ENCODE measurements at regions not wholly inside any gene's neighbourhood (a gene's known extent, or its start where the extent isn't known, plus 50 kb on each side); places are given as distances from the start of the nearest gene placed in this dataset.
A peak's percentile ranks its signal among the peaks of the same experiment; 100 is the strongest.

GRCh38 chr18:76626991-76627390 is 131.9 kb upstream of the ZNF516 start:
- DNase-seq (ENCODE audit: low read depth) (no peak), FAIRE-seq (no peak)
- Histone ChIP-seq H3K36me3 (ENCODE audit: control insufficient read depth, insufficient read depth, low read length) (no peaks in the 10 kb centered on the region), H3K27me3 (ENCODE audit: control insufficient read depth, insufficient read depth, low read length) (no peaks in the 10 kb centered on the region), H3K4me3 (ENCODE audit: low read depth, low read length) (no peak overlapping the region)
- no peak for TF ChIP-seq CTCF (IDR thresholded peaks at IDR 0.05; ENCODE audit: insufficient read depth, low read length, severe bottlenecking)

DNA sequence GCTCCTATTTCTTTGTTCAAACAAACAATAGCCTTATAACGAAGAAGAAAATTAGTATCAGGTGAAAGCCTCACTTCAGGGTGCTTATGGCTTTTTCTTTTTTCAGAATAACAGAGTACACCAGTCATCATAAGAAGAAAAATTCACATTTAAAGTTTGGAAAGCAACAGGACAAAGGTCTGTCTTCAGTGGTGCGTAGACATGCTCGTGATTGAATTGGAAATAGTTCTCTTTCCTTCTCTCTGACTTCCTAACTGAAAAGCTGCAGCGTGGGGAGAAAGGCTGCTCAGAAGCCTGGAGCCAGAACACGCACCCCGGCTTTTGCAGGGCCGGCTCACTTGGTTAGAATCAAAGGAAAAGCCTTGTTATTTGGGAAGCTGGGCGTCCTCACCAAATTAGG is 127.6 kb upstream of the ZNF516 start:
- Histone ChIP-seq H3K4me3 (ENCODE audit: low read depth, low read length) (no peak overlapping the region), H3K27me3 (ENCODE audit: control insufficient read depth, insufficient read depth, low read length) (no peaks in the 10 kb centered on the region), H3K36me3 (ENCODE audit: control insufficient read depth, insufficient read depth, low read length) (no peaks in the 10 kb centered on the region)
- DNase-seq (ENCODE audit: low read depth) (no peak), FAIRE-seq (no peak)
- no peak for TF ChIP-seq CTCF (IDR thresholded peaks at IDR 0.05; ENCODE audit: insufficient read depth, low read length, severe bottlenecking)

DNA sequence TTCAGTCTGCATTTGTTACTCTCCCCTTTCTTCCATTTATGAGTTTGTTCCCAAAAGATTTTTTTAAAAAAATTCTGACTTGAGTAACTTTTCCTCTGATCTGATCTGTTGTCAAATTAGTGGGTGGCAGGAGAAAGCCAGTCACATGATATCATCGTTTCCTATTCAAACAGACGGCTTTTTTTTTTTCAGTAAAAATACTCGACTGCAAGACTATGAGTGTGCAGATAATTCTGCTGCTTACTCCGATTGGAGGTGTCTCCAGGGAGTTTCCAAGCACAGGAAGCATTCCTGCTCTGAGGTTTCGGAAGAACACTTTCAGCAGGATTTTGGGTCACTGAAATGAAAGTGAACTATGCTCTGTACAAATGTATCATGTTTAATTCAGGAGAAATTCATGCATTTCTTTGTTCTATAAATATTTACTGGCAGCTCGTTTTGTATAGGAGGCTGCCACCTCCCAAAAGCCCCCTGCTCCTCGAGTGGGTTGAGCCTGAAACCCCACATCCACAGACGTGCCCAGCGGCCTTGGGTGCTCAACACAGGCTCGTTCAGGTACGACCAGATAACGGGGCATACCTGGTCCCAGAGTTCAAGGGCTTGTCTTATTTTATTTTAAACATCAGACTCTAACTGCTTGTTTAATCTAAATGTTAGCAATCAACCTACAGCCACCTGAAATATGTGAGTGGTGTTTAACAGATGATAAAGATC is 126.9 kb upstream of the ZNF516 start:
- no peak for TF ChIP-seq CTCF (IDR thresholded peaks at IDR 0.05; ENCODE audit: insufficient read depth, low read length, severe bottlenecking)
- DNase-seq (ENCODE audit: low read depth) (peak; percentile 82), FAIRE-seq (no peak)
- H3K4me3 ChIP-seq (ENCODE audit: low read depth, low read length): peak overlapping the region; percentile 26
- H3K27me3 ChIP-seq (ENCODE audit: control insufficient read depth, insufficient read depth, low read length): no peaks in the 10 kb centered on the region
- no peaks in the 10 kb centered on the region for H3K36me3 ChIP-seq (ENCODE audit: control insufficient read depth, insufficient read depth, low read length)

GRCh38 chr18:76621226-76621625 is 126.2 kb upstream of the ZNF516 start:
- no peak for TF ChIP-seq CTCF (IDR thresholded peaks at IDR 0.05; ENCODE audit: insufficient read depth, low read length, severe bottlenecking)
- DNase-seq (ENCODE audit: low read depth): peak; percentile 55
- Histone ChIP-seq H3K27me3 (ENCODE audit: control insufficient read depth, insufficient read depth, low read length) (no peaks in the 10 kb centered on the region), H3K36me3 (ENCODE audit: control insufficient read depth, insufficient read depth, low read length) (no peaks in the 10 kb centered on the region), H3K4me3 (ENCODE audit: low read depth, low read length) (peak overlapping the region; percentile 26)
- no peak for FAIRE-seq

- peak overlapping the region; percentile 26 for H3K4me3 ChIP-seq (ENCODE audit: low read depth, low read length)
- peak; percentile 66 for DNase-seq (ENCODE audit: low read depth)
- no peak for FAIRE-seq
- TF ChIP-seq CTCF (IDR thresholded peaks at IDR 0.05; ENCODE audit: insufficient read depth, low read length, severe bottlenecking): peak; percentile 76
- no peaks in the 10 kb centered on the region for H3K27me3 ChIP-seq (ENCODE audit: control insufficient read depth, insufficient read depth, low read length)
- H3K36me3 ChIP-seq (ENCODE audit: control insufficient read depth, insufficient read depth, low read length): no peaks in the 10 kb centered on the region
Observed at GRCh38 chr18:76620321-76621170, 125.5 kb upstream of the ZNF516 start.
